ENCODE measurements at regions not wholly inside any gene's neighbourhood (a gene's known extent, or its start where the extent isn't known, plus 50 kb on each side); places are given as distances from the start of the nearest gene placed in this dataset.

GRCh38 chr22:49590851-49591445, 236.7 kb downstream of the BRD1 start:
- DNase-seq (ENCODE audit: extremely low read depth in 1 of 2, low read depth in 1 of 2), result no peak

- DNase-seq (ENCODE audit: extremely low read depth in 1 of 2, low read depth in 1 of 2), result no peak
Observed at GRCh38 chr22:49590381-49590780, 237.3 kb downstream of the BRD1 start.

GRCh38 chr22:49589811-49590210, 237.9 kb downstream of the BRD1 start:
- no peak for DNase-seq (ENCODE audit: extremely low read depth in 1 of 2, low read depth in 1 of 2)

GRCh38 chr22:49589301-49589700, 238.4 kb downstream of the BRD1 start:
- DNase-seq (ENCODE audit: extremely low read depth in 1 of 2, low read depth in 1 of 2), result no peak

GRCh38 chr22:49588739-49589138, 238.9 kb downstream of the BRD1 start:
- no peak for DNase-seq (ENCODE audit: extremely low read depth in 1 of 2, low read depth in 1 of 2)

- no peak for DNase-seq (ENCODE audit: extremely low read depth in 1 of 2, low read depth in 1 of 2)
Observed at GRCh38 chr22:49587987-49588386, 239.7 kb downstream of the BRD1 start.

GRCh38 chr22:49587421-49587820, 240.3 kb downstream of the BRD1 start:
- DNase-seq (ENCODE audit: extremely low read depth in 1 of 2, low read depth in 1 of 2), result no peak

GRCh38 chr22:49586873-49587272, 240.8 kb downstream of the BRD1 start:
- DNase-seq (ENCODE audit: extremely low read depth in 1 of 2, low read depth in 1 of 2), result no peak

- no peak for DNase-seq (ENCODE audit: extremely low read depth in 1 of 2, low read depth in 1 of 2)
Observed at GRCh38 chr22:49586244-49586748, 241.4 kb downstream of the BRD1 start.

- no peak for DNase-seq (ENCODE audit: extremely low read depth in 1 of 2, low read depth in 1 of 2)
Observed at GRCh38 chr22:49585461-49586243, 242.0 kb downstream of the BRD1 start.

GRCh38 chr22:49583886-49584505, 243.7 kb downstream of the BRD1 start:
- DNase-seq (ENCODE audit: extremely low read depth in 1 of 2, low read depth in 1 of 2), result no peak

- no peak for DNase-seq (ENCODE audit: extremely low read depth in 1 of 2, low read depth in 1 of 2)
Observed at GRCh38 chr22:49583341-49583740, 244.3 kb downstream of the BRD1 start.

GRCh38 chr22:49582678-49583077, 245.0 kb downstream of the BRD1 start:
- DNase-seq (ENCODE audit: extremely low read depth in 1 of 2, low read depth in 1 of 2), result no peak

GRCh38 chr22:49582181-49582580, 245.5 kb downstream of the BRD1 start:
- no peak for DNase-seq (ENCODE audit: extremely low read depth in 1 of 2, low read depth in 1 of 2)

- no peak for DNase-seq (ENCODE audit: extremely low read depth in 1 of 2, low read depth in 1 of 2)
Observed at GRCh38 chr22:49580024-49580423, 247.6 kb downstream of the BRD1 start.

GRCh38 chr22:49577168-49578060, 250.3 kb downstream of the BRD1 start:
- DNase-seq (ENCODE audit: extremely low read depth in 1 of 2, low read depth in 1 of 2), result no peak

- no peak for DNase-seq (ENCODE audit: extremely low read depth in 1 of 2, low read depth in 1 of 2)
Observed at GRCh38 chr22:49576241-49577141, 251.2 kb downstream of the BRD1 start.

- no peak for DNase-seq (ENCODE audit: extremely low read depth in 1 of 2, low read depth in 1 of 2)
Observed at GRCh38 chr22:49575703-49576081, 252.0 kb downstream of the BRD1 start.

GRCh38 chr22:49574881-49575702, 252.6 kb downstream of the BRD1 start:
- DNase-seq (ENCODE audit: extremely low read depth in 1 of 2, low read depth in 1 of 2), result no peak
